DMS153 (cell line): ENCODE measurements at regions not wholly inside any gene's neighbourhood (a gene's known extent, or its start where the extent isn't known, plus 50 kb on each side); places are given as distances from the start of the nearest gene placed in this dataset.
A peak's percentile ranks its signal among the peaks of the same experiment; 100 is the strongest.

Source experiments
- DNase-seq: peaks from one replicate; lab custom pipeline; 2025; lab: John Stamatoyannopoulos, UW

DNA sequence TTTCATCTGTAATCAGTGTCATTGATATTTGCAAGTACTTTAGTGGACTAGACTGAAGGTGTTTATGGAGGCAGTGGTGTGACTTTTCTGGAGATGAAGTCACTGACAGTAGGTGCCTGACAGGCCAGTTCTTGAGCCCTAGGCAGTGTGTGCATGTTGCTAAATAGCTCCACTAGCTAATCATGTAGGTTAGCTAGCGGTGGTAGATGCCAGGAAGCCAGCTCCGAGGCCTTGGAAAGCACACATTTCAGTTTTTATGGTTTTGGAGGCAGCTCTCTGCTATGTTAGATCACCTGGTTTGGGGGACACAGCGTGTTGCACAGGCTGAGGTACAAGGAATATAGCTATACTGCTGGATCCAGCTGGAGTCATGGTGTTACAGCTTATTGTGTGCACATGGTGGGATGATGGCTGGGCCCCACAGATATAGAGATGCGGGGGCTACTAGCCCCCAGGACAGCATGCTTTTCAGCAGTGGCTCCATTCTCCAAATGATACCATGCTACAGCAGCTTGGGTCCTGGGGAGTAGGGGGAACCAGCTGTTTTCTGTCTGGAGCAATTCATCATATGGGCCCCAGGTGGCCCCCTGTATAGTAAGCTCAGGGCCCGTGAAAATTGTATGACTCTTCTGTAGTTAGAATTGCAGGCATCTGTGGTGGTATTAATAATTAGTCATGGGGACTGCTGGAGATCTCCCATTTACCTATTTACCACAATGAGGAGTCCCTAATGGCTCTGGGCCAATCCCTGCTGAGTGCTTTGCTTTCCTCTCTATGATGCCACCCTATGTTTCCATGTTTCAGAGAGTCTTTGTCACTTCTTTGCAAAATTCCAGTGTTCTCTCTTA lies 367.2 kb upstream of the LMO3 start:
- no peak for DNase-seq

DNA sequence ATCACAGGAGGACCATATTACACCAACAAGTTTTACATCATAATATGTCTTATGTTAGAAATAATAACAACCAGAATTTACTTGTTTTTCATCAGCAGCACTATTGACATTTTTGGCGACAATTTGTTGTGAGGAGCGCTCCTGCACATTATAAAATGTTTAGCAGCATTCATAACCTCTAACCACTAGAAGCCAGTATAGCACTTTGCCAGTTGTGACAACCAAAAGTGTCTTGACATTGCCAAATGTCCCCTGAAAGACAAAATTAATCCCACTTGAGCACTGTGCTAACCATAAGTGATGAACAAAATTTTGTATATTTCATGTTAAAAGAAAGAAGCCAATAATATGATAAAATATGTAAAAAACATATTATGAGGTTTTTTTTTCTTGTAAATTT lies 356.9 kb upstream of the LMO3 start:
- DNase-seq, result no peak

DNA sequence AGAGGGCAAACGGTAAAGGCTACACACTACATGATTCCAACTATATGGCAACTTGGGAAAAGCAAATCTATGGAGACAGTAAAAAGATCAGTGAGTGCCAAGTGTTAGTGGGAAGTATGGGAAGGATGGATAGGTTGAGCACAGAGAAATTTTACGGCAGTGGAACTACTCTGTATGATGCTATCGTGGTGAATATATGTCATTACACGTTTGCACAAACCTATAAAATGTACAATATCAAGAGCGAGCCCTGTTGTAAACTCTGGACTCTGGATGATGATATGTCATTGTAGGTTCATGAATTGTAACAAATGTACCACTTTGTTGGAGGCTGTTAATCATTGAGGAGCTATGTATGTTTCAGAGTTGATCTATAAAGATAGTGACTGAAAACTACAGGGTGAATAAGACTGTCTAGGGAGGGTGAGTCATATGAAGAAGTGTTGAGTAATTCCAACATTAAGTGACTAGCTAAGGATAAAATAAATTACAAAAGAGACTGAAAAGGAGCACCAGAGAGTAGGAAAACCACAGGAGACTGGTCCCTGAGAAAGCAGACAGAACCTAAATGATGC lies 349.2 kb upstream of the LMO3 start:
- DNase-seq, result no peak

DNA sequence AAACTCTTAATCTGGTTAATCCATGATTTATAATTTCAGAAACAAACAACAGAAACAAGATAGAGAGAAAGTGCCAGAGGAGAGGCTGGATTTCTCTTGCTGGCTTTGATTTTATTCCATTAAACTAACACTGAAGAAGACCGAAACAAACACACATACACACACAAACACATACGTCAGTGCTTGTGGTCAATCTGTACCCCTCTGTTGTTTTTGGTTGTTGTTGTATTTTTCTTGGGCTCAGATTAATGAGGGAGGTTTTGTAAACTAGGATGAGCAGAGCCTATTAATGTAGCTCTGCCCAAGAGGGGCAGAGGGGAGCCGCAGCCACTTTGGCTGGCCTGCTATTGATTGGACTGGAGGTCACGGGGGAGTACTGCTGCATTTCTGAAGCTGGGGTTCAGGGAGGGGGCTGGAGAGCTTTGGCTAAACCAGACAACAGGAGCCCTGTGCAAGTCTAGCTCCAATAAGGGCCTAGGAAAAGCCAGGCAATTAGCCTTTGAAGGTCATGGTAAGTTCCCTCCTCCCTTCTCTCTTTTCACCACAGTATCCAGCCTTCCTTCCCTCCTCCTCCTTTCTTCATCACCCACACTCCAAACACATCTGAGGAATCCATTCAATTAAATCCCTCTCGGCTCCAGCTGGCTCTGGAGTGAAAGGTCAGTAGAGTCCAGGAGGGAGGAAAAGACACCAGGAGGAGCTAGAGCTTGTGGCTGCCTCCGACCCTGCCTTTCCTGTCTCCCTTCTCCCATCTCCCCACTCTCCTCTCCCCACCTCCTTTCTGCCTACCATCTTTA lies 344.1 kb upstream of the LMO3 start:
- DNase-seq, result no peak

DNA sequence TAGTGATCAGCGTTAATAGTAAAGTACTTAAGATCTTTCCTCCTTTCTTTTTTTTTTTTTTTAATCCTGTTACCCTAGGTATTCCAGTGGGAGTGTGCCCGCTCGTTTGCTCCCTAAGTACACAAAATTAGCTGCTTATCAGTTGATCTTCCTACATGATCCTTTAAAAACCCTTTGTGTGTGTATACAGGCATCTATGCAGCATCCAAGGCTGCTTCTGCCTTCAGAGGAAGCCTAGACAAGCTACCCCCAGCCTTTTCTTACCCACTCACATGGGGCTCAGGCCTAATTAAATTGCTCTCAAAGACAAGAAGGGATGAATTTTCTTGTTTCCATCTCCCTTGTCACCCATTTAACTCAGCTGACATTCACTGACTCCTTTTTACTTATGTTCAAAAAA lies 343.4 kb upstream of the LMO3 start:
- no peak for DNase-seq

DNA sequence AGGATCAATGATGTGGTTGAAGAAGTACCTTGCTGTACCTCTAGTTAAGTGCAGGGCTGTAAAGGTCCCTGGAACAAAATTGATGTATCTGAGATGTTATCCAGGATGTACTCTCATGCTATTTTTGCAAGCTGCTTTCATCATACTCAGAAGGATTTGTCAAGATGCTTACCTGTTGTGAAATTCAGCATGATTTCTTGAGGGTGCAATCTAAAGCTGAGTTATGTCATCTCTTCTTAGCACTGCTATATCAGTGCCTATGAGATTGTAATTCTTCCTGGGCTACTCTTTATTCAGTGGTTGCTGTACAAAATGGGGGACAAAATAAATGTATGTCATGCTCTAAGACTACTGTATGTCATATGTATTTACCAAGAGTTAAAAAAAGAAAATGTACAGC lies 340.7 kb upstream of the LMO3 start:
- no peak for DNase-seq

GRCh38 chr12:16939871-16940306 lies 333.9 kb upstream of the LMO3 start:
- peak; percentile 22 for DNase-seq

DNA sequence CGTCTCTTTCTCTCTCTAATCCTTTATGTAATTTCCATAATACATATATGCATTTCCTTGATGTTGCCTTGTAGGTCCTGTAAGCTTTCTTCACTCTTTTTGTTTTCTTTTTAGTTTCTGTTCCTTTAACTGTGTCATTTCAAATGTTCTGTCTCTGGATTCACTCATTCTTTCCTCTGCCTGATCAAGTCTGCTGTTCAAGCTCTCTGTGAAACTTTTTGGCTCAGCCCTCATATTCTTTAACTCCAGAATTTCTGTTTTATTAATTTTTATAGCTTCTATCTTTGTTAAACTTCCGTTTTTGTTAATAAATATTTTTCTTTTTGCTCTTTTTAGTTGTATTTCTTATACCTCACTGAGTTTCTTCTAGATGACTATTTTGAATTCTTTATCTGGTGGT lies 321.3 kb upstream of the LMO3 start:
- no peak for DNase-seq

DNA sequence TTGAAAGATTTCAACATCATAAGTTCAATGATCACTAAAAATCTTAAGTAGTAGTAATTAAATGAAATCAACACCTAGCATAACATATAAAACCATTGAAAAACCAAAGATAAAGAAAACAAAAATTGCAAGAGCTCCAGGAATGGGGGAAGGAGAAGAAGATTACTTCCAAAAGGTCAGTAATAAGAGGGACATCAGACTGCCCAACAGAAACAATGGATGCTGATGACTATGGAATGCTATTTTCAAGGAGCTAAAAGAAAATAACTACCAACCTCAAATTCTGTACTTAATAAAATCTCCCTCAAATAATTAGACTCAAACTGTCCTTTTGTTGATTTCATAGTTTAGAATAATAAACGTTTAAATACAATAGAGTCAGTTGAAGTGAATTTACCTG lies 314.5 kb upstream of the LMO3 start:
- DNase-seq, result no peak

DNA sequence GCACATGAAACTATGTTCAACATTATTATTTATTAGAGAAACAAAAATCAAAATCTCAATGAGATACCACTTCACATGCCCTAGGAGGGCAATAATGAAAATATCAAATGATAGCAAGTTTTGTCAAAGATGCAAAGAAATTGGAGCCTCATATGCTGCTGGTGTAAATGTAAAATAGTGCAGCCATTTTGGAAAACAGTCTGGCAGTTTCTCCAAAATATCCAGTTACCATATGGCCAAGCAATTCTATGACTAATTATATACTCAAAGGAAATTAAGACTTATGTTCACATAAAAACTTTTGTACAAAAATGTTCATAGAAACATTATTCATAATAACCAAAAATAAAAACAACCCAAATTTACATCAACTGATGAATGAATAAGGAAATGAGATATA lies 313.6 kb upstream of the LMO3 start:
- DNase-seq, result no peak

- DNase-seq, result no peak
Observed at GRCh38 chr12:16914853-16915252, 308.9 kb upstream of the LMO3 start.

GRCh38 chr12:16913832-16914490 lies 308.0 kb upstream of the LMO3 start:
- no peak for DNase-seq

- no peak for DNase-seq
Observed at GRCh38 chr12:16901946-16902345, 296.0 kb upstream of the LMO3 start.

- no peak for DNase-seq
Observed at GRCh38 chr12:16893426-16893825, 287.5 kb upstream of the LMO3 start.

- no peak for DNase-seq
Observed at GRCh38 chr12:16891673-16892072, 285.7 kb upstream of the LMO3 start.

- DNase-seq, result no peak
Observed at GRCh38 chr12:16884819-16885218, 278.9 kb upstream of the LMO3 start.

DNA sequence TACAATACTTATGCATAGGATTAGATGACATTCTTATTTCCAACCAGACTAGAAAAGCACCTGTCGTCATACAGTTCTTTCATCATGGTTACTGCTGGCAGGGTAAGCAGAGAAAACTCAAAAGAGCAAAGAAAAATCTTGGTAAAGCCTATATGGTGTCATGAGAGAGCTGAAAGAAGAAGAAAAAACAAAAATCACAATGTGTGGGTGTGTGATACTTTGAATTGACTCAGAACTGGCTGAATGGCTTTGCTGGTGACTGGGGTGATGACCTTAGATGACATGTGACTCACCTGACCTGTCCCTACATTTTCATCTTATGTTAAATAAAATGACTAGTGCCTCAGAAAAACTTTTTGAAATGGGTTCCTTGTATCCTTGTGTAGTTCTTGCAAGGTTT lies 278.1 kb upstream of the LMO3 start:
- no peak for DNase-seq

GRCh38 chr12:16881986-16882570 lies 276.1 kb upstream of the LMO3 start:
- DNase-seq, result no peak

DNA sequence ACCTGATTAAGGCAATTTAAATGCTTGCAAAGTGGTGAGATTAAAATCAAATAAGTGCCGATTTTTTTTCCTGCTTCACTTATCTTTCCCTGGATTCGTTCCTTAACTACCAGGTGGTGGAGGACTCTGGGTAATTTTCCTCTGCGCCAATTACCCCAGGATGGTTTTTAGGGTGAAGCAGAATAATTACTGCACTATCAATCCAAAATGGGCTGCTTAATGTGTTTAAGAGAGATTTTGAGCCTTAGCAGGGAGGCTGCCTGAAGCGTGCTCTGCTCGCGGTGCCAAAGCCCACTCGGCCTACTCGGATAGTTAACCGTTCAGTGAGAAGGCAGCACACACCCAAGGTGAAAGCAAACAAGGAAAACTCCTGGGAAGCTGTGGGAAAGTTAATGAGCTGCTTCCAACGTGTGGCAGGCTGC lies 274.9 kb upstream of the LMO3 start:
- peak; percentile 70 for DNase-seq

DNA sequence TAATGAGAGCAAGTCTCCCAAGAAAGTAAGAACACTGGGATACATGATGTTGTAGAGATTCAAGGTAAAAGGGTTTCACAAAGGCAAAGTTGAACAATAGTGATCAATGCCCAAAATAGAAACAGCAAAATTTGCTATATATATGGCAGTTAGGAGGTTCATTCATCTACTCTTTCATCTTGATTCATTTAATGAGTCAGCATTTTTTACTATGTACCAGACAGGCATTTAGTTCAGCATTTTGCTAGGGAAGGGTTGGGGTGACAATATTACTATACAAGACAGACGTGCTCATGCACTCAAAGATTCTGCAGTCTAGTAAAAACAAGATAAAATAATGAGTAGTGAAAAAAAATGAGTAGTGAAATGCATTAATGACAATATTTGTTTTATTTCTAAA lies 264.9 kb upstream of the LMO3 start:
- no peak for DNase-seq

GRCh38 chr12:16863742-16864141 lies 257.8 kb upstream of the LMO3 start:
- DNase-seq, result no peak

GRCh38 chr12:16857456-16857923 lies 251.5 kb upstream of the LMO3 start:
- no peak for DNase-seq
